ENCODE measurements at regions not wholly inside any gene's neighbourhood (a gene's known extent, or its start where the extent isn't known, plus 50 kb on each side); places are given as distances from the start of the nearest gene placed in this dataset.

DNA sequence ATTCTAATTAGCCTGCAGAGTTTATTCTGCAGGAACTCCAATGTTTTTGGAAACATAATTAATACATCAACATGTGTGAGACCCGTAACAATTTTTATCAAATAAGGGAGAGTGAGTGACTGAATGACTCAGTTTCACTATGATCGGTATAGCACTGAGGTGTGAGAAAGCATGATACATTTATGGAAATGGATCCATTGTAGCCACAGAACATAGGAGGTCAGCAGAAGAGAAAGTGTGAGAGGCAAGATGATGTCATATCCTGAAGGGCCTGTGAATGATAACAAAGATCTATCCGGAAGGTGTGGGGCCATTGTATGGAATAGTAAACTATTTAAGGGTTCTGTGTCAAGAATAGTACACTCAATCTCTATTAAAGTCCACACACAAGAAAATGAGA, 1406.1 kb upstream of the TENM4 start:
- TF ChIP-seq TCF12 (IDR thresholded peaks at IDR 0.05; ENCODE audit: low read depth) (no peak), CREB1 (IDR thresholded peaks at IDR 0.05; ENCODE audit: low read depth) (no peak), YY1 (IDR thresholded peaks at IDR 0.05; ENCODE audit: low read depth) (no peak), EP300 (IDR thresholded peaks at IDR 0.05; ENCODE audit: borderline replicate concordance) (no peak), TEAD4 (IDR thresholded peaks at IDR 0.05) (no peak), NFIC (IDR thresholded peaks at IDR 0.05) (no peak), EGR1 (IDR thresholded peaks at IDR 0.05) (no peak), TAF1 (IDR thresholded peaks at IDR 0.05; ENCODE audit: low read depth) (no peak), FOXM1 (IDR thresholded peaks at IDR 0.05; ENCODE audit: borderline replicate concordance, low read depth) (no peak)
- TF ChIP-seq, protein P1, sequence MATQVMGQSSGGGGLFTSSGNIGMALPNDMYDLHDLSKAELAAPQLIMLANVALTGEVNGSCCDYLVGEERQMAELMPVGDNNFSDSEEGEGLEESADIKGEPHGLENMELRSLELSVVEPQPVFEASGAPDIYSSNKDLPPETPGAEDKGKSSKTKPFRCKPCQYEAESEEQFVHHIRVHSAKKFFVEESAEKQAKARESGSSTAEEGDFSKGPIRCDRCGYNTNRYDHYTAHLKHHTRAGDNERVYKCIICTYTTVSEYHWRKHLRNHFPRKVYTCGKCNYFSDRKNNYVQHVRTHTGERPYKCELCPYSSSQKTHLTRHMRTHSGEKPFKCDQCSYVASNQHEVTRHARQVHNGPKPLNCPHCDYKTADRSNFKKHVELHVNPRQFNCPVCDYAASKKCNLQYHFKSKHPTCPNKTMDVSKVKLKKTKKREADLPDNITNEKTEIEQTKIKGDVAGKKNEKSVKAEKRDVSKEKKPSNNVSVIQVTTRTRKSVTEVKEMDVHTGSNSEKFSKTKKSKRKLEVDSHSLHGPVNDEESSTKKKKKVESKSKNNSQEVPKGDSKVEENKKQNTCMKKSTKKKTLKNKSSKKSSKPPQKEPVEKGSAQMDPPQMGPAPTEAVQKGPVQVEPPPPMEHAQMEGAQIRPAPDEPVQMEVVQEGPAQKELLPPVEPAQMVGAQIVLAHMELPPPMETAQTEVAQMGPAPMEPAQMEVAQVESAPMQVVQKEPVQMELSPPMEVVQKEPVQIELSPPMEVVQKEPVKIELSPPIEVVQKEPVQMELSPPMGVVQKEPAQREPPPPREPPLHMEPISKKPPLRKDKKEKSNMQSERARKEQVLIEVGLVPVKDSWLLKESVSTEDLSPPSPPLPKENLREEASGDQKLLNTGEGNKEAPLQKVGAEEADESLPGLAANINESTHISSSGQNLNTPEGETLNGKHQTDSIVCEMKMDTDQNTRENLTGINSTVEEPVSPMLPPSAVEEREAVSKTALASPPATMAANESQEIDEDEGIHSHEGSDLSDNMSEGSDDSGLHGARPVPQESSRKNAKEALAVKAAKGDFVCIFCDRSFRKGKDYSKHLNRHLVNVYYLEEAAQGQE (IDR thresholded peaks at IDR 0.05; ENCODE audit: low read depth) = no peak
- TF ChIP-seq, protein P2, sequence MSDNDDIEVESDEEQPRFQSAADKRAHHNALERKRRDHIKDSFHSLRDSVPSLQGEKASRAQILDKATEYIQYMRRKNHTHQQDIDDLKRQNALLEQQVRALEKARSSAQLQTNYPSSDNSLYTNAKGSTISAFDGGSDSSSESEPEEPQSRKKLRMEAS (IDR thresholded peaks at IDR 0.05) = no peak
- TF ChIP-seq, protein P3, sequence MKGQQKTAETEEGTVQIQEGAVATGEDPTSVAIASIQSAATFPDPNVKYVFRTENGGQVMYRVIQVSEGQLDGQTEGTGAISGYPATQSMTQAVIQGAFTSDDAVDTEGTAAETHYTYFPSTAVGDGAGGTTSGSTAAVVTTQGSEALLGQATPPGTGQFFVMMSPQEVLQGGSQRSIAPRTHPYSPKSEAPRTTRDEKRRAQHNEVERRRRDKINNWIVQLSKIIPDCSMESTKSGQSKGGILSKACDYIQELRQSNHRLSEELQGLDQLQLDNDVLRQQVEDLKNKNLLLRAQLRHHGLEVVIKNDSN (IDR thresholded peaks at IDR 0.05) = no peak

All from Ishikawa (cell line).